ENCODE measurements at regions not wholly inside any gene's neighbourhood (a gene's known extent, or its start where the extent isn't known, plus 50 kb on each side); places are given as distances from the start of the nearest gene placed in this dataset.

GRCh38 chr7:15995027-15995426, 308.5 kb upstream of the MEOX2 start:
- no peak for TF ChIP-seq CTCF (conservative IDR thresholded peaks at IDR 0.05; ENCODE audit: low read depth, low read length)
- TF ChIP-seq EZH2 (IDR thresholded peaks at IDR 0.05; ENCODE audit: borderline replicate concordance, low read depth, low read length, poor library complexity, severe bottlenecking), result no peak

Data from A673 (cell line).